IMR-90 (cell line): ENCODE measurements at regions not wholly inside any gene's neighbourhood (a gene's known extent, or its start where the extent isn't known, plus 50 kb on each side); places are given as distances from the start of the nearest gene placed in this dataset.

Source experiments
- ATAC-seq: fragments of 200-7000 bp; cut with Tn5 transposase; 2 replicates; pipeline ENCODE4 v1.9.1; 2020; ENCODE audit warnings: low read depth, mild to moderate bottlenecking, moderate library complexity
- BruUV-seq: library from RNA; stranded (reverse); fragments of 400-500 nt; replicated peaks from 2 replicates; lab custom pipeline; 2021; lab: Mats Ljungman, UMichigan
- CTCF ChIA-PET: fragments of 300-600 bp; formaldehyde crosslinking; extraction: SDS; loops from one replicate; lab custom pipeline; 2021; ENCODE audit warnings: antibody characterized with exemption; lab: Yijun Ruan, JAX
- POLR2A ChIA-PET: fragments of 300-600 bp; sonication (Branson Sonifier 250); formaldehyde crosslinking; loops from one replicate; lab custom pipeline; 2022; ENCODE audit warnings: antibody characterized with exemption; ENCODE audit not compliant: unreplicated experiment; lab: Charles Lee
- DNase-seq: peaks from one replicate; pipeline ENCODE4 v3.0.0; 2013
- H2AFZ ChIP-seq: replicated peaks from 2 replicates; pipeline ENCODE3; 2013; ENCODE audit warnings: low read length, mild to moderate bottlenecking; ENCODE audit not compliant: poor library complexity
- H2AK5ac ChIP-seq: 2 replicates; pipeline ENCODE4 v1.6.1; 2013; ENCODE audit warnings: low read depth, low read length, inconsistent platforms
- H2AK9ac ChIP-seq: replicated peaks from 2 replicates; pipeline ENCODE3; 2013; ENCODE audit warnings: mild to moderate bottlenecking, low read depth, low read length, moderate library complexity; ENCODE audit not compliant: poor library complexity
- H2BK120ac ChIP-seq: 2 replicates; pipeline ENCODE4 v1.6.1; 2013; ENCODE audit warnings: low read depth, low read length, inconsistent platforms
- H2BK15ac ChIP-seq: 3 replicates; pipeline ENCODE4 v1.6.1; 2013; ENCODE audit warnings: low read depth, low read length, inconsistent platforms
- H2BK20ac ChIP-seq: 2 replicates; pipeline ENCODE4 v1.6.1; 2013; ENCODE audit warnings: low read depth, mild to moderate bottlenecking, inconsistent platforms, low read length, moderate library complexity
- H2BK5ac ChIP-seq: 2 replicates; pipeline ENCODE4 v1.6.1; 2013; ENCODE audit warnings: mild to moderate bottlenecking, low read depth, low read length, inconsistent platforms; ENCODE audit not compliant: poor library complexity, severe bottlenecking
- H3K14ac ChIP-seq: replicated peaks from 2 replicates; pipeline ENCODE4 v1.6.1; 2013; ENCODE audit warnings: low read depth, low read length, inconsistent platforms
- H3K18ac ChIP-seq: 2 replicates; pipeline ENCODE4 v1.6.1; 2013; ENCODE audit warnings: low read depth, low read length, control low read depth
- H3K23ac ChIP-seq: 2 replicates; pipeline ENCODE4 v1.6.1; 2013; ENCODE audit warnings: low read depth, low read length, inconsistent platforms
- H3K27ac ChIP-seq: 2 replicates; pipeline ENCODE4 v1.5.1; 2013; ENCODE audit warnings: mild to moderate bottlenecking, control low read depth, low read length; ENCODE audit not compliant: insufficient read depth
- H3K27me3 ChIP-seq: 2 replicates; pipeline ENCODE4 v1.6.1; 2013; ENCODE audit warnings: low read length; ENCODE audit not compliant: control insufficient read depth, insufficient read depth
- H3K36me3 ChIP-seq: 2 replicates; pipeline ENCODE4 v1.6.1; 2013; ENCODE audit warnings: low read length, mixed read lengths; ENCODE audit not compliant: control insufficient read depth, insufficient read depth
- H3K4ac ChIP-seq: 2 replicates; pipeline ENCODE4 v1.6.1; 2013; ENCODE audit warnings: low read depth, low read length, inconsistent platforms
- H3K4me1 ChIP-seq: 2 replicates; pipeline ENCODE4 v1.6.1; 2013; ENCODE audit warnings: low read length, mixed read lengths; ENCODE audit not compliant: control insufficient read depth, insufficient read depth
- H3K4me2 ChIP-seq: 2 replicates; pipeline ENCODE4 v1.6.1; 2013; ENCODE audit warnings: low read depth, mild to moderate bottlenecking, control low read depth, low read length, moderate library complexity
- H3K4me3 ChIP-seq: 2 replicates; pipeline ENCODE4 v1.5.1; 2013; ENCODE audit warnings: low read depth, mild to moderate bottlenecking, control low read depth, low read length, moderate library complexity; ENCODE audit not compliant: insufficient read depth
- H3K56ac ChIP-seq: 2 replicates; pipeline ENCODE4 v1.6.1; 2013; ENCODE audit warnings: low read length, inconsistent platforms; ENCODE audit not compliant: insufficient read depth; ENCODE audit errors: extremely low read depth
- H3K79me1 ChIP-seq, 2 experiments: 2 replicates each; pipeline ENCODE4 v1.6.1; 2013; ENCODE audit warnings: low read length in 2 of 2, inconsistent platforms in 1 of 2, low read depth in 1 of 2
- H3K9ac ChIP-seq: 2 replicates; pipeline ENCODE4 v1.6.1; 2013; ENCODE audit warnings: low read depth, low read length, control low read depth
- H3K9me1 ChIP-seq: 2 replicates; pipeline ENCODE4 v1.6.1; 2013; ENCODE audit warnings: low read length, inconsistent platforms; ENCODE audit not compliant: insufficient read depth
- H3K9me3 ChIP-seq: 2 replicates; pipeline ENCODE4 v1.6.1; 2013; ENCODE audit warnings: low read length; ENCODE audit not compliant: control insufficient read depth, insufficient read depth
- H4K20me1 ChIP-seq: 2 replicates; pipeline ENCODE4 v1.6.1; 2013; ENCODE audit warnings: low read length, inconsistent platforms; ENCODE audit not compliant: insufficient read depth
- H4K5ac ChIP-seq: 2 replicates; pipeline ENCODE4 v1.6.1; 2013; ENCODE audit warnings: mild to moderate bottlenecking, low read depth, low read length, control low read depth
- H4K8ac ChIP-seq, 2 experiments: 2 replicates each; pipeline ENCODE4 v1.6.1; 2013; ENCODE audit warnings: low read depth in 2 of 2, low read length in 2 of 2, control low read depth in 1 of 2, inconsistent platforms in 1 of 2
- H4K91ac ChIP-seq: 2 replicates; pipeline ENCODE4 v1.6.1; 2013; ENCODE audit warnings: low read depth, low read length, inconsistent platforms; ENCODE audit not compliant: insufficient read depth
- BHLHE40 ChIP-seq: fragments of 150-350 bp; IDR thresholded peaks from 2 replicates; pipeline ENCODE4 v1.6.1; 2016; ENCODE audit warnings: mild to moderate bottlenecking, low read depth, low read length
- CEBPB ChIP-seq: IDR thresholded peaks from 2 replicates; pipeline ENCODE4 v1.6.1; 2012; ENCODE audit warnings: low read depth, low read length, improper control_type of control experiment
- CHD1 ChIP-seq: IDR thresholded peaks from 2 replicates; pipeline ENCODE4 v1.6.1; 2012; ENCODE audit warnings: low read depth, low read length, improper control_type of control experiment
- CTCF ChIP-seq: conservative IDR thresholded peaks from 2 replicates; pipeline ENCODE4 v1.5.1; 2012; ENCODE audit warnings: mild to moderate bottlenecking, low read depth, low read length, improper control_type of control experiment
- ELK1 ChIP-seq: fragments of 150-350 bp; IDR thresholded peaks from 2 replicates; pipeline ENCODE4 v1.6.1; 2016; ENCODE audit warnings: low read depth, mild to moderate bottlenecking, low read length, moderate library complexity, borderline replicate concordance
- FOS ChIP-seq: fragments of 150-350 bp; IDR thresholded peaks from 2 replicates; pipeline ENCODE4 v1.6.1; 2016; ENCODE audit warnings: low read depth, low read length
- MAFK ChIP-seq: IDR thresholded peaks from 2 replicates; pipeline ENCODE4 v1.6.1; 2012; ENCODE audit warnings: low read depth, low read length, improper control_type of control experiment
- MAZ ChIP-seq: IDR thresholded peaks from 2 replicates; pipeline ENCODE4 v1.6.1; 2012; ENCODE audit warnings: low read depth, mild to moderate bottlenecking, low read length, improper control_type of control experiment, moderate library complexity, borderline replicate concordance
- MXI1 ChIP-seq: IDR thresholded peaks from 2 replicates; pipeline ENCODE4 v1.6.1; 2012; ENCODE audit warnings: low read depth, mild to moderate bottlenecking, low read length, moderate library complexity, borderline replicate concordance
- NFE2L2 ChIP-seq: fragments of 150-350 bp; IDR thresholded peaks from 2 replicates; pipeline ENCODE4 v1.6.1; 2016; ENCODE audit warnings: low read depth, mild to moderate bottlenecking, low read length
- POLR2A ChIP-seq: IDR thresholded peaks from 2 replicates; pipeline ENCODE4 v1.6.1; 2012; ENCODE audit warnings: mild to moderate bottlenecking, low read depth, low read length
- RAD21 ChIP-seq: IDR thresholded peaks from 2 replicates; pipeline ENCODE4 v1.6.1; 2012; ENCODE audit warnings: low read length, improper control_type of control experiment
- RCOR1 ChIP-seq: IDR thresholded peaks from 2 replicates; pipeline ENCODE4 v1.6.1; 2012; ENCODE audit warnings: mild to moderate bottlenecking, low read length, improper control_type of control experiment; ENCODE audit not compliant: insufficient replicate concordance
- RFX5 ChIP-seq: IDR thresholded peaks from 2 replicates; pipeline ENCODE4 v1.8.0; 2012; ENCODE audit warnings: low read depth, mild to moderate bottlenecking, low read length, moderate library complexity
- SMC3 ChIP-seq: fragments of 150-350 bp; IDR thresholded peaks from 2 replicates; pipeline ENCODE4 v1.6.1; 2016; ENCODE audit warnings: low read depth, mild to moderate bottlenecking, antibody characterized with exemption, low read length, moderate library complexity
- USF2 ChIP-seq: fragments of 150-350 bp; IDR thresholded peaks from 2 replicates; pipeline ENCODE4 v1.6.1; 2017; ENCODE audit warnings: mild to moderate bottlenecking, antibody characterized with exemption, low read length, low read depth
- WGBS, 2 experiments: methylation state at CpG; one replicate each; pipeline versions ENCODE4 v1.1.5 to v1.1.7; 2013; ENCODE audit warnings: missing lambda C conversion rate in 2 of 2; ENCODE audit not compliant: insufficient read length in 1 of 2; ENCODE audit errors: extremely low coverage in 2 of 2; 5-methylcytosine and 5-hydroxymethylcytosine counted together
- dilution Hi-C: fragments of 300-500 bp; cut with HindIII; formaldehyde crosslinking; loops from one replicate; pipeline ENCODE4 v1.14.3; 2018; ENCODE audit warnings: low sequenced_read_pairs; ENCODE audit not compliant: unreplicated experiment
- in situ Hi-C: fragments of 300-500 bp; cut with MboI; formaldehyde crosslinking; loops from 3 replicates; pipeline ENCODE4 v1.14.3; 2019; ENCODE audit warnings: low sequenced_read_pairs, inconsistent platforms, mixed read lengths
- intact Hi-C: fragments of 100-400 bp; cut with micrococcal nuclease; formaldehyde crosslinking; loops from 2 replicates; pipeline ENCODE4 v1.10.0; 2022

DNA sequence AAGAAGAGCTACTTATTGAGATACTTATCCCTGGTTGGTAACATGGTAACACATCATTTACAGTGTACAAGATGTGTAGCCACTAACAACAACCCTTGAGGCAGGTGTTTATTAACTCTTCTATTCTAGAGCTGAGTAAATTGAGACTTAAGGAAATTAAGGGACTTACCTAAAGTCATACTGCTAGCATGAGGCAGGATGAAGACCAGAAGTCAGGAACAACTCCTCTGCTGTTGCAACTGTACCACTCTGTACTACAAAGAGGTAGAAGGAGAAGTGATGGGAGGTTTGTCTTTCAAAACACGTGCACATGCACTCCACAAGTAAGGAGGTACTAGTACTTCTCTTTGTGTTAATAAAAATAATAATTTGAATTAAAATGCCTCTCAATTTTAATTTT is 79.9 kb downstream of the LLPH start:
- H4K8ac ChIP-seq, result no peak overlapping the region
- peaks cover 14% of the 10 kb centered on the region for H3K4me1 ChIP-seq
- no peak overlapping the region for H3K56ac ChIP-seq
- H4K91ac ChIP-seq, result no peak overlapping the region
- H3K9me3 ChIP-seq, result no peaks in the 10 kb centered on the region
- in situ Hi-C loops (no loop called here), intact Hi-C loops (no loop called here), dilution Hi-C loops (no loop called here)
- H2BK20ac ChIP-seq, result no peak overlapping the region
- ChIA-PET CTCF (no interaction called here), POLR2A (no interaction called here)
- H4K5ac ChIP-seq, result no peak overlapping the region
- no CpG with 5 or more reads among the region's 1 CpG for WGBS, 2 experiments
- TF ChIP-seq BHLHE40 (no peak), CHD1 (no peak), USF2 (no peak), RCOR1 (no peak), RAD21 (no peak), FOS (no peak), CEBPB (no peak), POLR2A (no peak), ELK1 (no peak), SMC3 (no peak), MXI1 (no peak), RFX5 (no peak), MAZ (no peak), NFE2L2 (no peak), CTCF (no peak), MAFK (no peak)
- H2AK5ac ChIP-seq, result no peak overlapping the region
- H4K20me1 ChIP-seq, result no peaks in the 10 kb centered on the region
- DNase-seq (no peak), ATAC-seq (no peak)
- H2AK9ac ChIP-seq, result no peak overlapping the region
- no peak overlapping the region for H3K23ac ChIP-seq
- H3K79me1 ChIP-seq, result no peaks in the 10 kb centered on the region
- no peak overlapping the region for H3K4ac ChIP-seq
- H3K27me3 ChIP-seq, result peaks cover 4% of the 10 kb centered on the region; the same call in 1 of the 2 replicates
- H3K9ac ChIP-seq, result no peak overlapping the region
- no peaks in the 10 kb centered on the region for H3K36me3 ChIP-seq
- no peak overlapping the region for H3K27ac ChIP-seq
- no peak overlapping the region for H3K14ac ChIP-seq
- no peak overlapping the region for H2BK5ac ChIP-seq
- H3K18ac ChIP-seq, result no peak overlapping the region
- no peak overlapping the region for H2AFZ ChIP-seq
- BruUV-seq, result no TSS peak
- H3K4me2 ChIP-seq, result no peak overlapping the region
- H3K4me3 ChIP-seq, result no peak overlapping the region
- no peak overlapping the region for H2BK120ac ChIP-seq
- no peaks in the 10 kb centered on the region for H3K9me1 ChIP-seq
- H2BK15ac ChIP-seq, result no peak overlapping the region
